Naive thymus-derived CD4-positive, alpha-beta T cell (primary cell): ENCODE measurements at regions not wholly inside any gene's neighbourhood (a gene's known extent, or its start where the extent isn't known, plus 50 kb on each side); places are given as distances from the start of the nearest gene placed in this dataset.

Source experiments
- ATAC-seq: fragments of 150-1000 bp; cut with Tn5 transposase; 2 replicates; pipeline ENCODE4 v1.10.0; 2021; ENCODE audit warnings: mild to moderate bottlenecking, moderate library complexity
- CTCF ChIA-PET: fragments of 350-600 bp; sonication (Branson Sonifier 250); formaldehyde crosslinking; loops from one replicate; lab custom pipeline; 2021; ENCODE audit warnings: antibody characterized with exemption; lab: Charles Lee
- POLR2A ChIA-PET: fragments of 350-600 bp; sonication (Branson Sonifier 250); formaldehyde crosslinking; loops from one replicate; lab custom pipeline; 2021; ENCODE audit warnings: antibody characterized with exemption, inconsistent platforms; lab: Charles Lee
- DNase-seq, 9 donors: peaks; one replicate each; pipeline versions ENCODE4 v3.0.0 to v3.0.0-alpha.2; 2020 to 2022; ENCODE audit warnings: mixed read lengths in 1 of 9
- H3K27ac ChIP-seq: one replicate; pipeline ENCODE4 v1.7.0; 2013; ENCODE audit warnings: mild to moderate bottlenecking, low read depth, low read length, moderate library complexity
- H3K27me3 ChIP-seq, 2 donors: one replicate each; pipeline ENCODE4 v1.7.0; 2013; ENCODE audit warnings: low read length in 2 of 2, mild to moderate bottlenecking in 2 of 2, moderate library complexity in 2 of 2; ENCODE audit not compliant: control insufficient read depth in 2 of 2, insufficient read depth in 2 of 2
- H3K36me3 ChIP-seq, 3 experiments: 1 replicate in 2 of 3; 2 replicates in 1 of 3; pipeline ENCODE4 v1.7.0; 2013; ENCODE audit warnings: low read length in 3 of 3, mild to moderate bottlenecking in 3 of 3, moderate library complexity in 1 of 3; ENCODE audit not compliant: insufficient read depth in 3 of 3, control insufficient read depth in 2 of 3
- H3K4me1 ChIP-seq, 2 donors: one replicate each; pipeline ENCODE4 v1.7.0; 2013; ENCODE audit warnings: low read length in 2 of 2, mild to moderate bottlenecking in 2 of 2, moderate library complexity in 1 of 2; ENCODE audit not compliant: control insufficient read depth in 2 of 2, insufficient read depth in 2 of 2
- H3K4me3 ChIP-seq: 2 replicates; pipeline ENCODE4 v1.7.0; 2013; ENCODE audit warnings: mild to moderate bottlenecking, low read length
- H3K9me3 ChIP-seq, 3 experiments: 1 replicate in 2 of 3; 2 replicates in 1 of 3; pipeline ENCODE4 v1.7.0; 2013; ENCODE audit warnings: low read length in 3 of 3; ENCODE audit not compliant: control insufficient read depth in 2 of 3
- H3K27ac Mint-ChIP-seq, 9 donors: one replicate each; pipeline ENCODE4 v1.8.0; 2020 to 2022; ENCODE audit warnings: mixed read lengths in 9 of 9, mild to moderate bottlenecking in 8 of 9, moderate library complexity in 5 of 9, inconsistent platforms in 2 of 9
- H3K27me3 Mint-ChIP-seq, 5 donors: one replicate each; pipeline ENCODE4 v1.8.0; 2021 to 2022; ENCODE audit warnings: mixed read lengths in 5 of 5, mild to moderate bottlenecking in 1 of 5
- H3K36me3 Mint-ChIP-seq, 5 donors: one replicate each; pipeline ENCODE4 v1.8.0; 2020 to 2022; ENCODE audit warnings: mixed read lengths in 5 of 5, mild to moderate bottlenecking in 3 of 5, inconsistent platforms in 1 of 5
- H3K4me1 Mint-ChIP-seq, 7 donors: one replicate each; pipeline ENCODE4 v1.8.0; 2020 to 2022; ENCODE audit warnings: mixed read lengths in 7 of 7, mild to moderate bottlenecking in 3 of 7, inconsistent platforms in 1 of 7
- H3K4me3 Mint-ChIP-seq, 10 donors: one replicate each; pipeline ENCODE4 v1.8.0; 2020 to 2022; ENCODE audit warnings: mild to moderate bottlenecking in 10 of 10, mixed read lengths in 10 of 10, moderate library complexity in 6 of 10, inconsistent platforms in 2 of 10
- H3K9me3 Mint-ChIP-seq, 11 donors: one replicate each; pipeline ENCODE4 v1.8.0; 2020 to 2022; ENCODE audit warnings: mixed read lengths in 11 of 11, mild to moderate bottlenecking in 4 of 11, inconsistent platforms in 1 of 11, moderate library complexity in 1 of 11
- intact Hi-C, 2 donors: fragments of 100-400 bp; cut with micrococcal nuclease; formaldehyde crosslinking; loops; one replicate each; pipeline ENCODE4 v1.15.1; 2023

DNA sequence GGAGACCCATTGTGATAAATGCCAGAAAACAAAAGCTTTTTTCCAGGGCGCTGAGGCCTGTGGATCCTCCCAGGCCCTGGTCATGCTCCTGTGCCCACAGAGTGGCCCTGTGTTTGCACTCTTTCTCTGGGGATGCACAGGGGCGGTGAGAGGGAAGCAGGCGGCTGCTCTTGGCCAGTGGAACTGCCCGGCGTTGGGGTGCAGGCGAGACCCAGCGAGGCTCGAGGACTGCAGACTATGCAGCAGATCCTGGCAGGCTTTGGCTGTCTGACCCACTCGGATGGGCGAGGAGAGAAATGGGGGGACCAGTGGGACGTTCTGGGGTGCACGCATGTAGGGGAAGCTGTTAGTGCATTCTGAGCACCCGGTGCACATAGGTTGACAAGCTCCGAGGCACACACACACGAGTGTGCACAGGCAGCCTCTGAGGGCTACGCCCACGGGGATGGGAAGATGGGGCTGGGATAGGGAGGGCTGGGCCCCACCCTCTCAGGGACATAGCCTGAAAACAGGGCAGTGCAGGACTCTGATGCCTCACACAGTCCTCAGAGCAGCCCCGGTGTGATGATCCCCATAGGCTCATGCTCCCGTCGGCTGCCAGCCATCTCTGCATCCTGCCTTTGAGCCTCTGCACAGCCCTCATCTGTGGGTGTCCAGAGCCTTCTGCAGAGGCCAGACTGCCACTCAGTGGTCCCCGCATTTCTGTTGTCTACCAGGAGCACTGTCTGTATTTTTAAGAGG lies 1233.5 kb downstream of the BRD1 start:
- Histone ChIP-seq H3K9me3 (no peaks in the 10 kb centered on the region), H3K27ac (no peak overlapping the region), H3K36me3 (no peaks in the 10 kb centered on the region), H3K27me3 (no peaks in the 10 kb centered on the region), H3K4me3 (no peak overlapping the region), H3K4me1 (no peaks in the 10 kb centered on the region)
- Mint-ChIP-seq H3K27ac (no peak overlapping the region), H3K4me3 (no peak overlapping the region), H3K36me3 (no peaks in the 10 kb centered on the region), H3K9me3 (peaks cover 0 to 16% (median 0%) of the 10 kb centered on the region in 11 donors), H3K27me3 (peaks cover 0 to 8% (median 4%) of the 10 kb centered on the region in 5 donors), H3K4me1 (no peaks in the 10 kb centered on the region)
- intact Hi-C loops, result no loop called here
- POLR2A ChIA-PET, result no interaction called here
- CTCF ChIA-PET, result no interaction called here
- no peak for ATAC-seq
- DNase-seq, result no peak

DNA sequence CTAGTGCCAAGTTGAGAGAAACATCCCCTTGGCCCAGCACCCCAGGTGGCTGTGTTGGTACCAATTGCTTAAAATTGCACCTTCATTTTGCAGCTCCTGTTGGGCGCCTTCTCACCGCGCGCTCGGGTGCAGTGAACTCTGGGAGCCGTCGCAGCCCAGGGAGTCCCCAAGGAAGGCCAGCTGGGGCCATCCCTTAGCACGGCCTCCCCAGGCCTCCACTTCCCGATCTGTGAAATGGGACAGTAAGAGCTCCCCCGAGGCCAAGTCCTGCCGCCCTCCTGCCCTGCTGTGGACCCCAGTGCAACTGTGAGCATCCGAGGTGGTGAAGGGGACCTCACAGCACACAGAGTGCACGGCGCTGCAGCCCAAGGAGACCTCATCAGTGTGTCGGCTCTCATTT lies 1234.1 kb downstream of the BRD1 start:
- Histone ChIP-seq H3K27me3 (no peaks in the 10 kb centered on the region), H3K36me3 (no peaks in the 10 kb centered on the region), H3K4me1 (no peaks in the 10 kb centered on the region), H3K9me3 (no peaks in the 10 kb centered on the region), H3K27ac (no peak overlapping the region), H3K4me3 (no peak overlapping the region)
- no peaks in the 10 kb centered on the region for H3K4me1 Mint-ChIP-seq
- intact Hi-C loops, result no loop called here
- no peak overlapping the region for H3K27ac Mint-ChIP-seq
- DNase-seq (no peak), ATAC-seq (no peak)
- H3K27me3 Mint-ChIP-seq, result peaks cover 0 to 13% (median 4%) of the 10 kb centered on the region in 5 donors
- H3K4me3 Mint-ChIP-seq, result no peak overlapping the region
- H3K9me3 Mint-ChIP-seq, result peaks cover 0 to 10% (median 0%) of the 10 kb centered on the region in 11 donors
- no peaks in the 10 kb centered on the region for H3K36me3 Mint-ChIP-seq
- CTCF ChIA-PET, result no interaction called here
- POLR2A ChIA-PET, result no interaction called here

DNA sequence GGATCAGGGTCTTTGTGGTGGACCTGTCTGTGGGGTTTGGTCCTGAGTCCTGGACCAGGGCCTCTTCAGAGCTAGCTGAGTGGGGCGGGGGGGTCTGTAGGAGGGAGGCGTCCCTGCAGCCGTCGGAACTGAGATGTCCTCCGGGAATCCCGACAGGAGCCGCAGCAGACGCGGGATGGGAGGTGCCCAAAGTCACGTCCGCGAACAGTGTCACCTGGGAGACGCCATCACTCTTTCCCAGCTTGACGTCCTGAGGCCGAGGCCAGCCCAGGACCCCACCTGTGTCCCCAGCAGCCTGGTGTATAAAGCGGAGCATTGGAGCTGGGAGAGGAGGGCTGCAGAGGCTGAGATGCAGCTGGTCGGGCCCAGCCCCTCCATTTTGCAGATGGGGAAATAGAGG lies 1234.7 kb downstream of the BRD1 start:
- no peak overlapping the region for H3K4me3 Mint-ChIP-seq
- H3K36me3 Mint-ChIP-seq, result no peaks in the 10 kb centered on the region
- H3K9me3 Mint-ChIP-seq, result peaks cover 0 to 4% (median 0%) of the 10 kb centered on the region in 11 donors
- H3K4me1 Mint-ChIP-seq, result no peaks in the 10 kb centered on the region
- H3K27me3 Mint-ChIP-seq, result peaks cover 0 to 14% (median 4%) of the 10 kb centered on the region in 5 donors
- intact Hi-C loops, result no loop called here
- ATAC-seq (no peak), DNase-seq (no peak)
- Histone ChIP-seq H3K36me3 (no peaks in the 10 kb centered on the region), H3K27ac (no peak overlapping the region), H3K9me3 (no peaks in the 10 kb centered on the region), H3K4me3 (no peak overlapping the region), H3K4me1 (no peaks in the 10 kb centered on the region), H3K27me3 (no peaks in the 10 kb centered on the region)
- POLR2A ChIA-PET, result no interaction called here
- no peak overlapping the region for H3K27ac Mint-ChIP-seq
- CTCF ChIA-PET, result no interaction called here

DNA sequence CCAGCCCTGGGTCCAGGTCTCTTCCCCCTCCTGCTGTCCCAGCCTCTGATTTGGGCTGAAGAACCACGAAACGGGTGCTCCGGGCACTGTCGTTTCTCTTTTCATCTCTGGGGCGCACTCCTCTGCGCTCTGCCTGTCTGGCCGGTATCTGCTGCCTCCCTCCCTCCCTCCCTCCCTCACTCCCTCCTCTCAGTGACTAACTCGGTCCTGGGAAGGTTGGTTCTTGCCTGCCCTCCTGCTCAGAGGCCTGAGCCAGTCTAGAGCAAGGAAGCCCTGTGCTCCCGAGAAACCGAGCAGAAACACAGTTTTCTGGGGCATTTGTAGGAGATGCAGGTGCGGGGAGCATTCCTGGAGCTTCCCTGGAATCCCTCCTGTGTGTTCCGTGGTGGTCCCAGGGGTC lies 1235.2 kb downstream of the BRD1 start:
- no peaks in the 10 kb centered on the region for H3K4me1 Mint-ChIP-seq
- Histone ChIP-seq H3K36me3 (no peaks in the 10 kb centered on the region), H3K4me3 (no peak overlapping the region), H3K27me3 (no peaks in the 10 kb centered on the region), H3K27ac (no peak overlapping the region), H3K4me1 (no peaks in the 10 kb centered on the region), H3K9me3 (no peaks in the 10 kb centered on the region)
- H3K27ac Mint-ChIP-seq, result no peak overlapping the region
- H3K27me3 Mint-ChIP-seq, result peaks cover 0 to 14% (median 4%) of the 10 kb centered on the region in 5 donors
- ChIA-PET CTCF (no interaction called here), POLR2A (no interaction called here)
- ATAC-seq (no peak), DNase-seq (no peak)
- no peaks in the 10 kb centered on the region for H3K36me3 Mint-ChIP-seq
- H3K9me3 Mint-ChIP-seq, result no peaks in the 10 kb centered on the region
- no peak overlapping the region for H3K4me3 Mint-ChIP-seq
- intact Hi-C loops, result no loop called here

- Histone ChIP-seq H3K27me3 (no peaks in the 10 kb centered on the region), H3K4me3 (no peak overlapping the region), H3K27ac (no peak overlapping the region), H3K4me1 (no peaks in the 10 kb centered on the region), H3K9me3 (no peaks in the 10 kb centered on the region), H3K36me3 (no peaks in the 10 kb centered on the region)
- ATAC-seq, result no peak
- ChIA-PET CTCF (no interaction called here), POLR2A (no interaction called here)
- no peak for DNase-seq
- no peaks in the 10 kb centered on the region for H3K4me1 Mint-ChIP-seq
- no peaks in the 10 kb centered on the region for H3K9me3 Mint-ChIP-seq
- H3K4me3 Mint-ChIP-seq, result no peak overlapping the region
- H3K27me3 Mint-ChIP-seq, result peaks cover 0 to 14% (median 4%) of the 10 kb centered on the region in 5 donors
- intact Hi-C loops, result no loop called here
- H3K27ac Mint-ChIP-seq, result no peak overlapping the region
- no peaks in the 10 kb centered on the region for H3K36me3 Mint-ChIP-seq
Measured at GRCh38 chr22:48592066-48592345, 1235.7 kb downstream of the BRD1 start.

GRCh38 chr22:48591286-48592065 lies 1236.2 kb downstream of the BRD1 start:
- no peak overlapping the region for H3K27ac Mint-ChIP-seq
- ChIA-PET CTCF (no interaction called here), POLR2A (no interaction called here)
- DNase-seq, result no peak
- H3K27ac ChIP-seq, result no peak overlapping the region
- H3K4me1 ChIP-seq, result no peaks in the 10 kb centered on the region
- no peaks in the 10 kb centered on the region for H3K27me3 ChIP-seq
- H3K4me3 ChIP-seq, result no peak overlapping the region
- no peaks in the 10 kb centered on the region for H3K36me3 Mint-ChIP-seq
- H3K4me3 Mint-ChIP-seq, result no peak overlapping the region
- intact Hi-C loops, result no loop called here
- no peaks in the 10 kb centered on the region for H3K9me3 Mint-ChIP-seq
- no peak for ATAC-seq
- H3K4me1 Mint-ChIP-seq, result no peaks in the 10 kb centered on the region
- H3K9me3 ChIP-seq, result no peaks in the 10 kb centered on the region
- H3K36me3 ChIP-seq, result no peaks in the 10 kb centered on the region
- peaks cover 0 to 14% (median 4%) of the 10 kb centered on the region in 5 donors for H3K27me3 Mint-ChIP-seq

DNA sequence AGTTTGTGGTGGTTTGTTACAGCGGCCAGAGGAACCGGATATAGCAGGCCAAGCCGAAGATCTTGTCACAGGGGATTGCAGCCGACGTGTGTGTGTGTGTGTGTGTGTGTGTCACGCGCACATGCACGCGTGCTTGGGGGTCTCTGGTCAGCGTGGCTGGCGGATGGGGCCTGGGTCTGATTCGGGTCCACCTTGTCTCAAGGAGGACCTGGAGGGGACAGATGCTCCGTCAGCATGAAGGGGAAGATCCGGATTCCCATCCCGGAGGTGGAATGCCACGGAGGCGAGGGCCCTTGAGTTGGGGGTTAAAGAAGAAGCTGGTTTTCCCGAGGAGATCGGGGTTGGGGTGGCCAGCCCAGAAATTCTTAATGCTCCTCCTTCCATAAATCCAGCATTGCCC lies 1237.8 kb downstream of the BRD1 start:
- Histone ChIP-seq H3K27me3 (no peaks in the 10 kb centered on the region), H3K4me1 (no peaks in the 10 kb centered on the region), H3K36me3 (no peaks in the 10 kb centered on the region), H3K4me3 (no peak overlapping the region), H3K27ac (no peak overlapping the region), H3K9me3 (no peaks in the 10 kb centered on the region)
- Mint-ChIP-seq H3K4me3 (no peak overlapping the region), H3K4me1 (no peaks in the 10 kb centered on the region), H3K27me3 (peaks cover 0 to 14% (median 4%) of the 10 kb centered on the region in 5 donors), H3K27ac (no peak overlapping the region), H3K9me3 (no peaks in the 10 kb centered on the region), H3K36me3 (no peaks in the 10 kb centered on the region)
- intact Hi-C loops, result no loop called here
- ChIA-PET POLR2A (no interaction called here), CTCF (no interaction called here)
- ATAC-seq, result no peak
- no peak for DNase-seq
